Endodermal cell (in vitro differentiated cells): ENCODE measurements at regions not wholly inside any gene's neighbourhood (a gene's known extent, or its start where the extent isn't known, plus 50 kb on each side); places are given as distances from the start of the nearest gene placed in this dataset.

Experiments
- DNase-seq: peaks from one replicate; pipeline ENCODE4 v3.0.0-alpha.2; 2017
- H3K27ac ChIP-seq: 2 replicates; pipeline ENCODE4 v1.5.1; 2013; ENCODE audit warnings: mild to moderate bottlenecking, low read depth, low read length, moderate library complexity
- H3K27me3 ChIP-seq: 2 replicates; pipeline ENCODE4 v1.6.1; 2013; ENCODE audit warnings: mild to moderate bottlenecking, low read length, moderate library complexity; ENCODE audit not compliant: insufficient read depth, control insufficient read depth, poor library complexity, severe bottlenecking
- H3K36me3 ChIP-seq: 2 replicates; pipeline ENCODE4 v1.7.0; 2013; ENCODE audit warnings: mild to moderate bottlenecking, low read length, moderate library complexity; ENCODE audit not compliant: control insufficient read depth, insufficient read depth
- H3K4me1 ChIP-seq: one replicate; pipeline ENCODE4 v1.7.0; 2013; ENCODE audit warnings: low read length; ENCODE audit not compliant: control insufficient read depth, insufficient read depth
- H3K4me3 ChIP-seq: 2 replicates; pipeline ENCODE4 v1.5.1; 2013; ENCODE audit warnings: mild to moderate bottlenecking, low read length, moderate library complexity
- H3K9ac ChIP-seq: 2 replicates; pipeline ENCODE4 v1.6.1; 2013; ENCODE audit warnings: mild to moderate bottlenecking, low read length, moderate library complexity; ENCODE audit not compliant: poor library complexity, severe bottlenecking; ENCODE audit errors: extremely low read depth
- H3K9me3 ChIP-seq: 2 replicates; pipeline ENCODE4 v1.6.1; 2013; ENCODE audit warnings: mild to moderate bottlenecking, low read length, moderate library complexity; ENCODE audit not compliant: control insufficient read depth
- H3K27ac Mint-ChIP-seq: 2 replicates; pipeline ENCODE4 v1.8.0; 2020; ENCODE audit warnings: mixed read lengths
- H3K27me3 Mint-ChIP-seq: 2 replicates; pipeline ENCODE4 v1.8.0; 2021; ENCODE audit warnings: mild to moderate bottlenecking, mixed read lengths; ENCODE audit not compliant: insufficient read depth
- H3K36me3 Mint-ChIP-seq: 2 replicates; pipeline ENCODE4 v1.8.0; 2020; ENCODE audit warnings: low read depth, mixed read lengths
- H3K4me1 Mint-ChIP-seq: 2 replicates; pipeline ENCODE4 v1.8.0; 2020; ENCODE audit warnings: mixed read lengths
- H3K4me3 Mint-ChIP-seq: 2 replicates; pipeline ENCODE4 v1.8.0; 2020; ENCODE audit warnings: mild to moderate bottlenecking, moderate library complexity, mixed read lengths
- H3K9me3 Mint-ChIP-seq: 2 replicates; pipeline ENCODE4 v1.8.0; 2020; ENCODE audit warnings: mild to moderate bottlenecking, mixed read lengths
- CTCF ChIP-seq: fragments of 200-600 bp; sonication (generic); conservative IDR thresholded peaks from 2 replicates; pipeline ENCODE4 v1.5.0; 2021; ENCODE audit warnings: antibody characterized with exemption, mild to moderate bottlenecking
- WGBS, 2 experiments: methylation state at CpG; one replicate each; pipeline versions ENCODE4 v1.1.5 to v1.1.7; 2013; ENCODE audit warnings: missing lambda C conversion rate in 2 of 2, mixed read lengths in 1 of 2; ENCODE audit not compliant: insufficient coverage in 1 of 2, insufficient read length in 1 of 2; 5-methylcytosine and 5-hydroxymethylcytosine counted together

GRCh38 chrX:42535233-42535632, 242.7 kb downstream of the PPP1R2C start:
- H3K9me3 ChIP-seq: peaks cover 4% of the 10 kb centered on the region
- DNase-seq: no peak
- no peak overlapping the region for H3K27ac ChIP-seq
- 90% methylated on average over 2 of the region's 2 CpGs; no CpG with 5 or more reads in 1 of the 2 experiments for WGBS, 2 experiments
- Mint-ChIP-seq H3K4me3 (no peak overlapping the region), H3K27me3 (no peaks in the 10 kb centered on the region), H3K27ac (no peak overlapping the region), H3K36me3 (no peaks in the 10 kb centered on the region), H3K4me1 (peaks cover 13% of the 10 kb centered on the region), H3K9me3 (peaks cover 10% of the 10 kb centered on the region)
- TF ChIP-seq CTCF: no peak
- no peaks in the 10 kb centered on the region for H3K4me1 ChIP-seq
- H3K4me3 ChIP-seq: no peak overlapping the region
- H3K36me3 ChIP-seq: no peaks in the 10 kb centered on the region
- H3K27me3 ChIP-seq: no peaks in the 10 kb centered on the region
- no peak overlapping the region for H3K9ac ChIP-seq

- Mint-ChIP-seq H3K27me3 (no peaks in the 10 kb centered on the region), H3K9me3 (peaks cover 10% of the 10 kb centered on the region), H3K27ac (no peak overlapping the region), H3K4me3 (no peak overlapping the region), H3K4me1 (peaks cover 19% of the 10 kb centered on the region), H3K36me3 (no peaks in the 10 kb centered on the region)
- peaks cover 4% of the 10 kb centered on the region for H3K9me3 ChIP-seq
- H3K27me3 ChIP-seq: no peaks in the 10 kb centered on the region
- DNase-seq: no peak
- no peaks in the 10 kb centered on the region for H3K4me1 ChIP-seq
- TF ChIP-seq CTCF: no peak
- no peak overlapping the region for H3K27ac ChIP-seq
- no peaks in the 10 kb centered on the region for H3K36me3 ChIP-seq
- H3K4me3 ChIP-seq: no peak overlapping the region
- WGBS, 2 experiments: 96 to 100% methylated on average over 1 to 2 of the region's 2 CpGs
- no peak overlapping the region for H3K9ac ChIP-seq
Observed at GRCh38 chrX:42533761-42534160, 244.2 kb downstream of the PPP1R2C start.

GRCh38 chrX:42531441-42531840, 246.5 kb downstream of the PPP1R2C start:
- H3K4me1 ChIP-seq: no peaks in the 10 kb centered on the region
- peaks cover 19% of the 10 kb centered on the region for H3K4me1 Mint-ChIP-seq
- H3K9me3 ChIP-seq: peaks cover 4% of the 10 kb centered on the region
- no peak for TF ChIP-seq CTCF
- H3K4me3 Mint-ChIP-seq: no peak overlapping the region
- H3K27ac ChIP-seq: no peak overlapping the region
- no peaks in the 10 kb centered on the region for H3K36me3 ChIP-seq
- no peak for DNase-seq
- no peak overlapping the region for H3K27ac Mint-ChIP-seq
- H3K27me3 Mint-ChIP-seq: no peaks in the 10 kb centered on the region
- peaks cover 10% of the 10 kb centered on the region for H3K9me3 Mint-ChIP-seq
- no peak overlapping the region for H3K9ac ChIP-seq
- no peak overlapping the region for H3K4me3 ChIP-seq
- H3K36me3 Mint-ChIP-seq: no peaks in the 10 kb centered on the region
- no peaks in the 10 kb centered on the region for H3K27me3 ChIP-seq
- WGBS, 2 experiments: 23 to 73% methylated on average over 2 of the region's 2 CpGs
